ENCODE measurements at regions not wholly inside any gene's neighbourhood (a gene's known extent, or its start where the extent isn't known, plus 50 kb on each side); places are given as distances from the start of the nearest gene placed in this dataset.

GRCh38 chr11:112627588-112628045 is 333.6 kb upstream of the NCAM1 start:
- no peaks in the 10 kb centered on the region for H3K27me3 ChIP-seq (ENCODE audit: insufficient read depth, low read length)
- no peak overlapping the region for H3K9ac ChIP-seq (ENCODE audit: low read length)
- H4K12ac ChIP-seq (ENCODE audit: low read depth, low read length), result no peak overlapping the region
- H4K91ac ChIP-seq (ENCODE audit: low read depth, low read length), result no peak overlapping the region
- H3K4me1 ChIP-seq (ENCODE audit: control insufficient read depth in 1 of 2, insufficient read depth in 2 of 2, low read length in 2 of 2), result no peaks in the 10 kb centered on the region
- no peak for DNase-seq
- H3K4me3 ChIP-seq (ENCODE audit: low read depth, low read length), result no peak overlapping the region
- H3K4ac ChIP-seq (ENCODE audit: low read depth, low read length), result no peak overlapping the region
- H3K79me2 ChIP-seq (ENCODE audit: control insufficient read depth, insufficient read depth, low read length, poor library complexity), result no peaks in the 10 kb centered on the region
- no peaks in the 10 kb centered on the region for H3K79me1 ChIP-seq (ENCODE audit: low read length)
- no peak overlapping the region for H2AK5ac ChIP-seq (ENCODE audit: low read length)
- H2BK120ac ChIP-seq (ENCODE audit: insufficient read depth, low read length, poor library complexity), result no peak overlapping the region
- no peak overlapping the region for H2BK5ac ChIP-seq (ENCODE audit: low read depth, low read length, poor library complexity)
- H3K18ac ChIP-seq (ENCODE audit: low read length), result no peak overlapping the region
- no peak overlapping the region for H2AFZ ChIP-seq (ENCODE audit: insufficient read depth, low read length, poor library complexity)
- no peaks in the 10 kb centered on the region for H3K36me3 ChIP-seq (ENCODE audit: control insufficient read depth in 1 of 2, insufficient read depth in 2 of 2, low read length in 2 of 2)
- H2BK12ac ChIP-seq (ENCODE audit: low read length), result no peak overlapping the region
- H4K8ac ChIP-seq (ENCODE audit: low read depth, low read length), result no peak overlapping the region
- no peak overlapping the region for H3K14ac ChIP-seq (ENCODE audit: low read length)
- no CpG with 5 or more reads among the region's 2 CpGs for WGBS (ENCODE audit: extremely low coverage, insufficient coverage, insufficient read length)
- no peaks in the 10 kb centered on the region for H3K9me3 ChIP-seq (ENCODE audit: insufficient read depth, low read depth, low read length)
- H3K23ac ChIP-seq (ENCODE audit: low read length), result no peak overlapping the region
- H3K4me2 ChIP-seq (ENCODE audit: low read length), result no peak overlapping the region
- H3K27ac ChIP-seq (ENCODE audit: low read depth, low read length), result no peak overlapping the region

- H3K4me1 ChIP-seq (ENCODE audit: control insufficient read depth in 1 of 2, insufficient read depth in 2 of 2, low read length in 2 of 2), result no peaks in the 10 kb centered on the region
- no peaks in the 10 kb centered on the region for H3K79me2 ChIP-seq (ENCODE audit: control insufficient read depth, insufficient read depth, low read length, poor library complexity)
- no peak overlapping the region for H3K4ac ChIP-seq (ENCODE audit: low read depth, low read length)
- no peak overlapping the region for H3K4me2 ChIP-seq (ENCODE audit: low read length)
- H3K9me3 ChIP-seq (ENCODE audit: insufficient read depth, low read depth, low read length), result no peaks in the 10 kb centered on the region
- H3K14ac ChIP-seq (ENCODE audit: low read length), result no peak overlapping the region
- H4K8ac ChIP-seq (ENCODE audit: low read depth, low read length), result no peak overlapping the region
- no peaks in the 10 kb centered on the region for H3K79me1 ChIP-seq (ENCODE audit: low read length)
- H2AK5ac ChIP-seq (ENCODE audit: low read length), result no peak overlapping the region
- H2BK5ac ChIP-seq (ENCODE audit: low read depth, low read length, poor library complexity), result no peak overlapping the region
- DNase-seq, result no peak
- no peak overlapping the region for H2BK12ac ChIP-seq (ENCODE audit: low read length)
- H3K27me3 ChIP-seq (ENCODE audit: insufficient read depth, low read length), result no peaks in the 10 kb centered on the region
- no peak overlapping the region for H3K27ac ChIP-seq (ENCODE audit: low read depth, low read length)
- H3K23ac ChIP-seq (ENCODE audit: low read length), result no peak overlapping the region
- H4K91ac ChIP-seq (ENCODE audit: low read depth, low read length), result no peak overlapping the region
- no peaks in the 10 kb centered on the region for H3K36me3 ChIP-seq (ENCODE audit: control insufficient read depth in 1 of 2, insufficient read depth in 2 of 2, low read length in 2 of 2)
- no peak overlapping the region for H3K18ac ChIP-seq (ENCODE audit: low read length)
- H3K9ac ChIP-seq (ENCODE audit: low read length), result no peak overlapping the region
- H4K12ac ChIP-seq (ENCODE audit: low read depth, low read length), result no peak overlapping the region
- no peak overlapping the region for H3K4me3 ChIP-seq (ENCODE audit: low read depth, low read length)
- WGBS (ENCODE audit: extremely low coverage, insufficient coverage, insufficient read length), result no CpG with 5 or more reads among the region's 3 CpGs
- H2BK120ac ChIP-seq (ENCODE audit: insufficient read depth, low read length, poor library complexity), result no peak overlapping the region
- H2AFZ ChIP-seq (ENCODE audit: insufficient read depth, low read length, poor library complexity), result no peak overlapping the region
Measured at GRCh38 chr11:112628676-112629075, 332.5 kb upstream of the NCAM1 start.

DNA sequence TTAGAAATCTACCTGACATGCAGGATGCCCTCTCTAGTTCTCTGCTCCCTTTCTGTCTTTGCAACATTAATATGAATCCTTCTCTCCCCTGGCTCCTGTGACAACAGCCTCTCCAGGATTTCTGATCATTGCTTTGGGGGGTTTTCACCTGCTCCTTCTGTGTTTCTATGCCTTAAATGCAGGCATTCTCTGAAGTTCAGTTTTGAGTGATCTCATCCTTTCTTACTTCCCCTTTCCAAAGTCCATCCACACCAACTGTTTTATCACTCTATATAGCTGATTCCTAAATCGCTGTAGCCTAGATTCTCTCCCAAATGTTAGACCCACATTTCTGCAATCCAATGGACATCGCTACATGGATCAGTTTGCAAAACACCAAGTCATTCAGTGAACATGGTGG is 330.7 kb upstream of the NCAM1 start:
- Histone ChIP-seq H3K79me2 (ENCODE audit: control insufficient read depth, insufficient read depth, low read length, poor library complexity) (no peaks in the 10 kb centered on the region), H3K9me3 (ENCODE audit: insufficient read depth, low read depth, low read length) (no peaks in the 10 kb centered on the region), H4K91ac (ENCODE audit: low read depth, low read length) (no peak overlapping the region), H3K23ac (ENCODE audit: low read length) (no peak overlapping the region), H2BK12ac (ENCODE audit: low read length) (no peak overlapping the region), H2AFZ (ENCODE audit: insufficient read depth, low read length, poor library complexity) (no peak overlapping the region), H4K12ac (ENCODE audit: low read depth, low read length) (no peak overlapping the region), H3K4me3 (ENCODE audit: low read depth, low read length) (no peak overlapping the region), H3K14ac (ENCODE audit: low read length) (no peak overlapping the region), H2BK120ac (ENCODE audit: insufficient read depth, low read length, poor library complexity) (no peak overlapping the region), H2AK5ac (ENCODE audit: low read length) (no peak overlapping the region), H3K36me3 (ENCODE audit: control insufficient read depth in 1 of 2, insufficient read depth in 2 of 2, low read length in 2 of 2) (no peaks in the 10 kb centered on the region), H3K27me3 (ENCODE audit: insufficient read depth, low read length) (no peaks in the 10 kb centered on the region), H3K4me2 (ENCODE audit: low read length) (no peak overlapping the region), H3K18ac (ENCODE audit: low read length) (no peak overlapping the region), H3K27ac (ENCODE audit: low read depth, low read length) (no peak overlapping the region), H3K79me1 (ENCODE audit: low read length) (no peaks in the 10 kb centered on the region), H3K4me1 (ENCODE audit: control insufficient read depth in 1 of 2, insufficient read depth in 2 of 2, low read length in 2 of 2) (no peaks in the 10 kb centered on the region), H3K9ac (ENCODE audit: low read length) (no peak overlapping the region), H3K4ac (ENCODE audit: low read depth, low read length) (no peak overlapping the region), H2BK5ac (ENCODE audit: low read depth, low read length, poor library complexity) (no peak overlapping the region), H4K8ac (ENCODE audit: low read depth, low read length) (no peak overlapping the region)
- no CpG with 5 or more reads among the region's 2 CpGs for WGBS (ENCODE audit: extremely low coverage, insufficient coverage, insufficient read length)
- DNase-seq, result no peak

- Histone ChIP-seq H4K8ac (ENCODE audit: low read depth, low read length) (no peak overlapping the region), H3K4ac (ENCODE audit: low read depth, low read length) (no peak overlapping the region), H4K12ac (ENCODE audit: low read depth, low read length) (no peak overlapping the region), H3K27me3 (ENCODE audit: insufficient read depth, low read length) (no peaks in the 10 kb centered on the region), H3K27ac (ENCODE audit: low read depth, low read length) (no peak overlapping the region), H3K79me2 (ENCODE audit: control insufficient read depth, insufficient read depth, low read length, poor library complexity) (no peaks in the 10 kb centered on the region), H2AK5ac (ENCODE audit: low read length) (no peak overlapping the region), H2BK120ac (ENCODE audit: insufficient read depth, low read length, poor library complexity) (no peak overlapping the region), H2BK12ac (ENCODE audit: low read length) (no peak overlapping the region), H3K23ac (ENCODE audit: low read length) (no peak overlapping the region), H3K14ac (ENCODE audit: low read length) (no peak overlapping the region), H3K36me3 (ENCODE audit: control insufficient read depth in 1 of 2, insufficient read depth in 2 of 2, low read length in 2 of 2) (no peaks in the 10 kb centered on the region), H2BK5ac (ENCODE audit: low read depth, low read length, poor library complexity) (no peak overlapping the region), H2AFZ (ENCODE audit: insufficient read depth, low read length, poor library complexity) (no peak overlapping the region), H4K91ac (ENCODE audit: low read depth, low read length) (no peak overlapping the region), H3K4me2 (ENCODE audit: low read length) (no peak overlapping the region), H3K4me1 (ENCODE audit: control insufficient read depth in 1 of 2, insufficient read depth in 2 of 2, low read length in 2 of 2) (no peaks in the 10 kb centered on the region), H3K79me1 (ENCODE audit: low read length) (no peaks in the 10 kb centered on the region), H3K18ac (ENCODE audit: low read length) (no peak overlapping the region), H3K4me3 (ENCODE audit: low read depth, low read length) (no peak overlapping the region), H3K9me3 (ENCODE audit: insufficient read depth, low read depth, low read length) (no peaks in the 10 kb centered on the region), H3K9ac (ENCODE audit: low read length) (no peak overlapping the region)
- DNase-seq, result no peak
Measured at GRCh38 chr11:112631333-112631732, 329.9 kb upstream of the NCAM1 start.

Data from trophoblast cell (in vitro differentiated cells and primary cell).